GM23338 (cell line): ENCODE measurements at regions not wholly inside any gene's neighbourhood (a gene's known extent, or its start where the extent isn't known, plus 50 kb on each side); places are given as distances from the start of the nearest gene placed in this dataset.

Experiments
- ATAC-seq: fragments of 200-7000 bp; cut with Tn5 transposase; 3 replicates; pipeline ENCODE4 v1.9.1; 2020
- DNase-seq: peaks from one replicate; pipeline ENCODE4 v3.0.0-alpha.2; 2015; ENCODE audit warnings: low spot score
- H2AFZ ChIP-seq: fragments of 200-600 bp; sonication (generic); 2 replicates; pipeline ENCODE4 v1.8.0; 2016; ENCODE audit warnings: antibody characterized with exemption, mild to moderate bottlenecking, moderate library complexity
- H3F3A ChIP-seq: fragments of 200-600 bp; sonication (generic); replicated peaks from 2 replicates; pipeline ENCODE4 v1.8.0; 2017; ENCODE audit warnings: antibody characterized with exemption, mixed run types, low read depth
- H3K27ac ChIP-seq: fragments of 200-600 bp; sonication (generic); 2 replicates; pipeline ENCODE4 v1.6.1; 2016; ENCODE audit warnings: low read depth
- H3K27me3 ChIP-seq: fragments of 200-600 bp; sonication (generic); 2 replicates; pipeline ENCODE4 v1.8.0; 2016; ENCODE audit warnings: mild to moderate bottlenecking, mixed run types, moderate library complexity; ENCODE audit not compliant: insufficient read depth
- H3K36me3 ChIP-seq: fragments of 200-600 bp; sonication (generic); 2 replicates; pipeline ENCODE4 v1.8.0; 2016; ENCODE audit warnings: mild to moderate bottlenecking; ENCODE audit not compliant: insufficient read depth
- H3K4me1 ChIP-seq: fragments of 200-600 bp; sonication (generic); 2 replicates; pipeline ENCODE4 v1.8.0; 2016; ENCODE audit warnings: mild to moderate bottlenecking, moderate library complexity; ENCODE audit not compliant: insufficient read depth
- H3K4me2 ChIP-seq: fragments of 200-600 bp; sonication (generic); 2 replicates; pipeline ENCODE4 v1.7.1; 2017; ENCODE audit warnings: mixed run types
- H3K4me3 ChIP-seq: fragments of 200-600 bp; sonication (generic); 2 replicates; pipeline ENCODE4 v1.6.1; 2016; ENCODE audit warnings: mixed run types
- H3K79me2 ChIP-seq: fragments of 200-600 bp; sonication (generic); replicated peaks from 2 replicates; pipeline ENCODE4 v1.8.0; 2017; ENCODE audit warnings: mild to moderate bottlenecking; ENCODE audit not compliant: insufficient read depth
- H3K9me2 ChIP-seq: fragments of 200-600 bp; sonication (generic); 2 replicates; pipeline ENCODE4 v1.8.0; 2017; ENCODE audit not compliant: insufficient read depth
- H4K20me1 ChIP-seq: fragments of 200-600 bp; sonication (generic); replicated peaks from 2 replicates; pipeline ENCODE4 v1.8.0; 2017; ENCODE audit warnings: mild to moderate bottlenecking; ENCODE audit not compliant: insufficient read depth
- H3K27ac Mint-ChIP-seq: 2 replicates; pipeline ENCODE4 v1.8.0; 2020; ENCODE audit warnings: inconsistent platforms, mild to moderate bottlenecking, moderate library complexity, mixed read lengths
- H3K27me3 Mint-ChIP-seq: 3 replicates; pipeline ENCODE4 v1.8.0; 2022; ENCODE audit warnings: low read depth, mild to moderate bottlenecking, moderate library complexity, mixed read lengths, inconsistent platforms; ENCODE audit not compliant: insufficient read depth, poor library complexity
- H3K36me3 Mint-ChIP-seq: 3 replicates; pipeline ENCODE4 v1.8.0; 2021; ENCODE audit warnings: low read depth, mild to moderate bottlenecking, inconsistent platforms, moderate library complexity, mixed read lengths
- H3K4me1 Mint-ChIP-seq: 3 replicates; pipeline ENCODE4 v1.8.0; 2020; ENCODE audit warnings: mild to moderate bottlenecking, inconsistent platforms, mixed read lengths
- H3K4me3 Mint-ChIP-seq: 3 replicates; pipeline ENCODE4 v1.8.0; 2021; ENCODE audit warnings: moderate library complexity, mild to moderate bottlenecking, inconsistent platforms, mixed read lengths
- H3K9me3 Mint-ChIP-seq: 3 replicates; pipeline ENCODE4 v1.8.0; 2020; ENCODE audit warnings: moderate library complexity, mild to moderate bottlenecking, inconsistent platforms, mixed read lengths
- CREB1 ChIP-seq: fragments of 250-450 bp; sonication (Bioruptor Pico); IDR thresholded peaks from 2 replicates; pipeline ENCODE4 v1.5.0; 2020; ENCODE audit warnings: low read depth, mild to moderate bottlenecking, moderate library complexity
- EZH2phosphoT487 ChIP-seq: fragments of 200-600 bp; sonication (generic); IDR thresholded peaks from one replicate; pipeline ENCODE4 v1.8.1; 2018; ENCODE audit warnings: antibody characterized with exemption; ENCODE audit not compliant: unreplicated experiment
- NANOG ChIP-seq: IDR thresholded peaks from 2 replicates; pipeline ENCODE4 v1.6.1; 2016; ENCODE audit warnings: antibody characterized with exemption, borderline replicate concordance
- ZNF331 ChIP-seq: fragments of 250-450 bp; sonication (Bioruptor Pico); IDR thresholded peaks from 2 replicates; pipeline ENCODE4 v1.5.0; 2020; ENCODE audit warnings: low read depth, mild to moderate bottlenecking, moderate library complexity
- TF ChIP-seq, protein P1 (sequence below), 2 experiments: fragments of 200-600 bp in 1 of 2; sonication (generic) in 1 of 2; conservative IDR thresholded peaks; 2 replicates each; pipeline versions ENCODE4 v1.5.1 to v1.6.1; 2016 to 2017; ENCODE audit warnings: antibody characterized with exemption in 2 of 2, low read depth in 2 of 2, mild to moderate bottlenecking in 2 of 2, moderate library complexity in 1 of 2
- TF ChIP-seq, protein P2 (sequence below): IDR thresholded peaks from one replicate; pipeline ENCODE4 v1.6.1; 2018; ENCODE audit warnings: antibody characterized with exemption; ENCODE audit not compliant: unreplicated experiment

DNA sequence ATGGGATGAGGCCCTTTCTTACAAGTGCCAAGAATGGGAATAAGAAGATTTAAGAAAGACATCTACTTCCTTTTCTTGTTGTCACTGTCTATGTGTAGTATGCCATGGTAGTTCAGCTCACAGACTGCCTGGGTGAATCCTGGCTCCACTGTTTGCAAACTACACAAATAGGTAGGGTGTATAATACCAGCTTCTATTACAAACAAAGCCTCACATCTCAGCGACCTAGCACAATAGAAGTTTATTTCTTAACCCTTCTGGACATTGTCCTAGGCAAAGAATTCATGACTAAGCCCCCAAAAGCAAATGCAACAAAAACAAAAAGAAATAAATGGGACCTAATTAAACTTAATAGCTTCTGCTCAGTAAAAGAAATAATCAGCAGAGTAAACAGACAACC, 74.5 kb downstream of the LINC00237 start:
- Histone ChIP-seq H3F3A (no peaks in the 10 kb centered on the region), H3K4me3 (no peak overlapping the region), H4K20me1 (no peaks in the 10 kb centered on the region), H3K27me3 (no peaks in the 10 kb centered on the region), H3K27ac (no peak overlapping the region), H3K9me2 (no peaks in the 10 kb centered on the region), H3K4me1 (no peaks in the 10 kb centered on the region), H3K36me3 (no peaks in the 10 kb centered on the region), H3K79me2 (no peaks in the 10 kb centered on the region), H3K4me2 (no peak overlapping the region), H2AFZ (no peak overlapping the region)
- Mint-ChIP-seq H3K4me3 (no peak overlapping the region), H3K36me3 (no peaks in the 10 kb centered on the region), H3K27ac (no peak overlapping the region), H3K4me1 (peaks cover 12% of the 10 kb centered on the region; the same call in 2 of the 3 replicates), H3K9me3 (no peaks in the 10 kb centered on the region), H3K27me3 (peaks cover 3% of the 10 kb centered on the region)
- TF ChIP-seq NANOG (no peak), ZNF331 (no peak), EZH2phosphoT487 (no peak), CREB1 (CRISPR knock-in tag) (no peak)
- DNase-seq (no peak), ATAC-seq (no peak)

DNA sequence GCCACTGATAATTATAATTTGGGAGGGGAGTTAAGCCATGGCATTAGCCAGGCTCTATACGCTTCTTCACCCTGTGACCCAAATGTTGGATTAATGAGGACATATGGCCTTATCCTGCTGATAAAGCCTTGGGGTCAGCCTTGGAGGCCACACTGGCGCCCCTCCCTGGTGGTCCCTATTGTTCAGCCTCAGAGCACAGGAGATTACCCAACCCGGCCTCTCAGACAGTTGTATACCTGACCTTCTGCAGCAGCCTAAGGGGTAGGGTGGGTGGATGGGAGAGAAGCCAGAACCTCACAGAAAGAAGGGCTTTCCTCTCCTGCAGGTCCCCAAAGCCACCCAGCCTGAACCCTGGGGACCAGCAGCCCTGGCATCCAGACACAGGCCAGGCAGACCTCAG, 76.8 kb downstream of the LINC00237 start:
- Histone ChIP-seq H2AFZ (0 out of 2 replicates have a peak overlapping the region, but pooled peaks have one; percentile 32), H3K4me2 (no peak overlapping the region), H4K20me1 (no peaks in the 10 kb centered on the region), H3K9me2 (0 out of 2 replicates have a peak, but pooled peaks cover 3% of the 10 kb centered on the region), H3F3A (no peaks in the 10 kb centered on the region), H3K27ac (no peak overlapping the region), H3K4me3 (no peak overlapping the region), H3K4me1 (no peaks in the 10 kb centered on the region), H3K27me3 (no peaks in the 10 kb centered on the region), H3K79me2 (no peaks in the 10 kb centered on the region), H3K36me3 (no peaks in the 10 kb centered on the region)
- no peak overlapping the region for H3K27ac Mint-ChIP-seq
- no peaks in the 10 kb centered on the region for H3K36me3 Mint-ChIP-seq
- peaks cover 7% of the 10 kb centered on the region for H3K27me3 Mint-ChIP-seq
- DNase-seq, result no peak
- peaks cover 12% of the 10 kb centered on the region for H3K4me1 Mint-ChIP-seq
- H3K9me3 Mint-ChIP-seq, result no peaks in the 10 kb centered on the region
- TF ChIP-seq EZH2phosphoT487, result no peak
- TF ChIP-seq, protein P1, sequence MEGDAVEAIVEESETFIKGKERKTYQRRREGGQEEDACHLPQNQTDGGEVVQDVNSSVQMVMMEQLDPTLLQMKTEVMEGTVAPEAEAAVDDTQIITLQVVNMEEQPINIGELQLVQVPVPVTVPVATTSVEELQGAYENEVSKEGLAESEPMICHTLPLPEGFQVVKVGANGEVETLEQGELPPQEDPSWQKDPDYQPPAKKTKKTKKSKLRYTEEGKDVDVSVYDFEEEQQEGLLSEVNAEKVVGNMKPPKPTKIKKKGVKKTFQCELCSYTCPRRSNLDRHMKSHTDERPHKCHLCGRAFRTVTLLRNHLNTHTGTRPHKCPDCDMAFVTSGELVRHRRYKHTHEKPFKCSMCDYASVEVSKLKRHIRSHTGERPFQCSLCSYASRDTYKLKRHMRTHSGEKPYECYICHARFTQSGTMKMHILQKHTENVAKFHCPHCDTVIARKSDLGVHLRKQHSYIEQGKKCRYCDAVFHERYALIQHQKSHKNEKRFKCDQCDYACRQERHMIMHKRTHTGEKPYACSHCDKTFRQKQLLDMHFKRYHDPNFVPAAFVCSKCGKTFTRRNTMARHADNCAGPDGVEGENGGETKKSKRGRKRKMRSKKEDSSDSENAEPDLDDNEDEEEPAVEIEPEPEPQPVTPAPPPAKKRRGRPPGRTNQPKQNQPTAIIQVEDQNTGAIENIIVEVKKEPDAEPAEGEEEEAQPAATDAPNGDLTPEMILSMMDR (conservative IDR thresholded peaks at IDR 0.05; ENCODE audit: low read depth in 2 of 2), result peak; percentile 13 to 43; a peak in 3 of 4 replicates
- ATAC-seq, result no peak
- H3K4me3 Mint-ChIP-seq, result no peak overlapping the region

DNA sequence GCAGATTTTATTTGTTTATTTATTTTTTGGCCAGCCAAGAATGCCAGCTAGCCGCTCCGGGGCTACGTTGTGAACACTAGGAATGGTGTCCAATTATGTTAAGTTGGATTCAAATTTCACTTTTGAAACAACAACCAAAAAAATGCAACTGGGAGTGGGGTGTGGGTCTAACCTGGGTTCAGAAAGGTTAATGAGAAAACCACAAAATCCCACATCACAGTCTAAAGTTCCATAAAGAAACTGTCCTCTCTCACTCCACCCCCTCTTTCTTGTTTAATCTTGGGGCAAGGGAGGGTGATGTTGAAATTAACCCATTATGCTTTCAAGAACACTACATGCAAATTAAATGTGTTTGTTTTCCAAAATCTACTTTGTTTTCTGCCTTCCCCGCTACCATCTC, 77.2 kb downstream of the LINC00237 start:
- Histone ChIP-seq H3K4me2 (no peak overlapping the region), H3K27ac (no peak overlapping the region), H2AFZ (no peak overlapping the region), H3K4me1 (no peaks in the 10 kb centered on the region), H3F3A (no peaks in the 10 kb centered on the region), H4K20me1 (no peaks in the 10 kb centered on the region), H3K36me3 (no peaks in the 10 kb centered on the region), H3K79me2 (no peaks in the 10 kb centered on the region), H3K27me3 (no peaks in the 10 kb centered on the region), H3K4me3 (no peak overlapping the region), H3K9me2 (0 out of 2 replicates have a peak, but pooled peaks cover 3% of the 10 kb centered on the region)
- no peak overlapping the region for H3K4me3 Mint-ChIP-seq
- DNase-seq (no peak), ATAC-seq (no peak)
- TF ChIP-seq, protein P2, sequence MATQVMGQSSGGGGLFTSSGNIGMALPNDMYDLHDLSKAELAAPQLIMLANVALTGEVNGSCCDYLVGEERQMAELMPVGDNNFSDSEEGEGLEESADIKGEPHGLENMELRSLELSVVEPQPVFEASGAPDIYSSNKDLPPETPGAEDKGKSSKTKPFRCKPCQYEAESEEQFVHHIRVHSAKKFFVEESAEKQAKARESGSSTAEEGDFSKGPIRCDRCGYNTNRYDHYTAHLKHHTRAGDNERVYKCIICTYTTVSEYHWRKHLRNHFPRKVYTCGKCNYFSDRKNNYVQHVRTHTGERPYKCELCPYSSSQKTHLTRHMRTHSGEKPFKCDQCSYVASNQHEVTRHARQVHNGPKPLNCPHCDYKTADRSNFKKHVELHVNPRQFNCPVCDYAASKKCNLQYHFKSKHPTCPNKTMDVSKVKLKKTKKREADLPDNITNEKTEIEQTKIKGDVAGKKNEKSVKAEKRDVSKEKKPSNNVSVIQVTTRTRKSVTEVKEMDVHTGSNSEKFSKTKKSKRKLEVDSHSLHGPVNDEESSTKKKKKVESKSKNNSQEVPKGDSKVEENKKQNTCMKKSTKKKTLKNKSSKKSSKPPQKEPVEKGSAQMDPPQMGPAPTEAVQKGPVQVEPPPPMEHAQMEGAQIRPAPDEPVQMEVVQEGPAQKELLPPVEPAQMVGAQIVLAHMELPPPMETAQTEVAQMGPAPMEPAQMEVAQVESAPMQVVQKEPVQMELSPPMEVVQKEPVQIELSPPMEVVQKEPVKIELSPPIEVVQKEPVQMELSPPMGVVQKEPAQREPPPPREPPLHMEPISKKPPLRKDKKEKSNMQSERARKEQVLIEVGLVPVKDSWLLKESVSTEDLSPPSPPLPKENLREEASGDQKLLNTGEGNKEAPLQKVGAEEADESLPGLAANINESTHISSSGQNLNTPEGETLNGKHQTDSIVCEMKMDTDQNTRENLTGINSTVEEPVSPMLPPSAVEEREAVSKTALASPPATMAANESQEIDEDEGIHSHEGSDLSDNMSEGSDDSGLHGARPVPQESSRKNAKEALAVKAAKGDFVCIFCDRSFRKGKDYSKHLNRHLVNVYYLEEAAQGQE, result no peak
- no peak for TF ChIP-seq EZH2phosphoT487
- no peak for TF ChIP-seq CREB1 (CRISPR knock-in tag)
- no peak overlapping the region for H3K27ac Mint-ChIP-seq
- H3K36me3 Mint-ChIP-seq, result no peaks in the 10 kb centered on the region
- peaks cover 7% of the 10 kb centered on the region for H3K27me3 Mint-ChIP-seq
- no peaks in the 10 kb centered on the region for H3K9me3 Mint-ChIP-seq
- H3K4me1 Mint-ChIP-seq, result peaks cover 11% of the 10 kb centered on the region
